ENCODE measurements at regions not wholly inside any gene's neighbourhood (a gene's known extent, or its start where the extent isn't known, plus 50 kb on each side); places are given as distances from the start of the nearest gene placed in this dataset.

GRCh38 chr2:212945526-212945925 lies 205.9 kb downstream of the IKZF2 start:
- no peak for DNase-seq (ENCODE audit: low spot score)

GRCh38 chr2:212943351-212943750 lies 208.1 kb downstream of the IKZF2 start:
- no peak for DNase-seq (ENCODE audit: low spot score)

GRCh38 chr2:212941361-212941760 lies 210.1 kb downstream of the IKZF2 start:
- DNase-seq (ENCODE audit: low spot score): no peak

- DNase-seq (ENCODE audit: low spot score): no peak
These were observed 210.6 kb downstream of the IKZF2 start for GRCh38 chr2:212940816-212941215.

- no peak for DNase-seq (ENCODE audit: low spot score)
These were observed 211.5 kb downstream of the IKZF2 start for GRCh38 chr2:212939777-212940531.

- no peak for DNase-seq (ENCODE audit: low spot score)
These were observed 213.1 kb downstream of the IKZF2 start for GRCh38 chr2:212938144-212938793.

GRCh38 chr2:212936572-212936971 lies 214.8 kb downstream of the IKZF2 start:
- DNase-seq (ENCODE audit: low spot score): no peak

GRCh38 chr2:212935752-212936151 lies 215.7 kb downstream of the IKZF2 start:
- no peak for DNase-seq (ENCODE audit: low spot score)

GRCh38 chr2:212931271-212931670 lies 220.1 kb downstream of the IKZF2 start:
- DNase-seq (ENCODE audit: low spot score): no peak

- DNase-seq (ENCODE audit: low spot score): no peak
These were observed 220.7 kb downstream of the IKZF2 start for GRCh38 chr2:212930556-212931260.

GRCh38 chr2:212929971-212930370 lies 221.4 kb downstream of the IKZF2 start:
- DNase-seq (ENCODE audit: low spot score): no peak

GRCh38 chr2:212929116-212929515 lies 222.3 kb downstream of the IKZF2 start:
- DNase-seq (ENCODE audit: low spot score): no peak

GRCh38 chr2:212928681-212929080 lies 222.7 kb downstream of the IKZF2 start:
- no peak for DNase-seq (ENCODE audit: low spot score)

GRCh38 chr2:212926940-212927339 lies 224.5 kb downstream of the IKZF2 start:
- DNase-seq (ENCODE audit: low spot score): no peak

GRCh38 chr2:212923393-212923792 lies 228.0 kb downstream of the IKZF2 start:
- no peak for DNase-seq (ENCODE audit: low spot score)

GRCh38 chr2:212922701-212923100 lies 228.7 kb downstream of the IKZF2 start:
- no peak for DNase-seq (ENCODE audit: low spot score)

- no peak for DNase-seq (ENCODE audit: low spot score)
These were observed 229.7 kb downstream of the IKZF2 start for GRCh38 chr2:212921711-212922110.

GRCh38 chr2:212921061-212921460 lies 230.4 kb downstream of the IKZF2 start:
- DNase-seq (ENCODE audit: low spot score): no peak

- DNase-seq (ENCODE audit: low spot score): no peak
These were observed 232.2 kb downstream of the IKZF2 start for GRCh38 chr2:212919238-212919637.

GRCh38 chr2:212918336-212918735 lies 233.1 kb downstream of the IKZF2 start:
- no peak for DNase-seq (ENCODE audit: low spot score)

GRCh38 chr2:212915121-212915782 lies 236.2 kb downstream of the IKZF2 start:
- DNase-seq (ENCODE audit: low spot score): no peak

- DNase-seq (ENCODE audit: low spot score): no peak
These were observed 237.0 kb downstream of the IKZF2 start for GRCh38 chr2:212914392-212914791.

Data from hematopoietic multipotent progenitor cell treated with erythropoietin and hydrocortisone succinate and interleukin-3 and kit ligand, for 15 days (in vitro differentiated cells).